ENCODE measurements at regions not wholly inside any gene's neighbourhood (a gene's known extent, or its start where the extent isn't known, plus 50 kb on each side); places are given as distances from the start of the nearest gene placed in this dataset.

GRCh38 chr7:46932306-46932675 lies 649.6 kb downstream of the TNS3 start:
- Histone ChIP-seq H3K27ac (ENCODE audit: poor library complexity, severe bottlenecking) (peak overlapping the region; percentile 84), H3K36me3 (ENCODE audit: low read depth) (no peaks in the 10 kb centered on the region), H3K27me3 (ENCODE audit: insufficient read depth, poor library complexity, severe bottlenecking) (no peaks in the 10 kb centered on the region), H3K9me3 (ENCODE audit: severe bottlenecking) (no peaks in the 10 kb centered on the region), H3K4me1 (ENCODE audit: insufficient read depth, poor library complexity, severe bottlenecking) (peaks cover 43% of the 10 kb centered on the region), H3K4me3 (ENCODE audit: severe bottlenecking) (no peak overlapping the region)
- no peak for ATAC-seq (ENCODE audit: low read depth)
- TF ChIP-seq CTCF (IDR thresholded peaks at IDR 0.05; ENCODE audit: poor library complexity, severe bottlenecking): no peak
- DNase-seq (ENCODE audit: low spot score): no peak

- no peak overlapping the region for H3K4me3 ChIP-seq (ENCODE audit: severe bottlenecking)
- DNase-seq (ENCODE audit: low spot score) (peak; percentile 84), ATAC-seq (ENCODE audit: low read depth) (peak; percentile 93)
- peaks cover 3% of the 10 kb centered on the region for H3K9me3 ChIP-seq (ENCODE audit: severe bottlenecking)
- TF ChIP-seq CTCF (IDR thresholded peaks at IDR 0.05; ENCODE audit: poor library complexity, severe bottlenecking): no peak
- no peaks in the 10 kb centered on the region for H3K27me3 ChIP-seq (ENCODE audit: insufficient read depth, poor library complexity, severe bottlenecking)
- H3K36me3 ChIP-seq (ENCODE audit: low read depth): no peaks in the 10 kb centered on the region
- peaks cover 43% of the 10 kb centered on the region for H3K4me1 ChIP-seq (ENCODE audit: insufficient read depth, poor library complexity, severe bottlenecking)
- H3K27ac ChIP-seq (ENCODE audit: poor library complexity, severe bottlenecking): peak overlapping the region; percentile 84
Measured at GRCh38 chr7:46930366-46930765, 651.5 kb downstream of the TNS3 start.

GRCh38 chr7:46929359-46929758 lies 652.6 kb downstream of the TNS3 start:
- Histone ChIP-seq H3K27ac (ENCODE audit: poor library complexity, severe bottlenecking) (peak overlapping the region; percentile 84), H3K36me3 (ENCODE audit: low read depth) (no peaks in the 10 kb centered on the region), H3K27me3 (ENCODE audit: insufficient read depth, poor library complexity, severe bottlenecking) (no peaks in the 10 kb centered on the region), H3K9me3 (ENCODE audit: severe bottlenecking) (peaks cover 4% of the 10 kb centered on the region), H3K4me1 (ENCODE audit: insufficient read depth, poor library complexity, severe bottlenecking) (peaks cover 41% of the 10 kb centered on the region), H3K4me3 (ENCODE audit: severe bottlenecking) (no peak overlapping the region)
- no peak for DNase-seq (ENCODE audit: low spot score)
- TF ChIP-seq CTCF (IDR thresholded peaks at IDR 0.05; ENCODE audit: poor library complexity, severe bottlenecking): no peak
- no peak for ATAC-seq (ENCODE audit: low read depth)

GRCh38 chr7:46928719-46929118 lies 653.2 kb downstream of the TNS3 start:
- H3K4me1 ChIP-seq (ENCODE audit: insufficient read depth, poor library complexity, severe bottlenecking): peaks cover 34% of the 10 kb centered on the region
- no peak overlapping the region for H3K27ac ChIP-seq (ENCODE audit: poor library complexity, severe bottlenecking)
- no peak for TF ChIP-seq CTCF (IDR thresholded peaks at IDR 0.05; ENCODE audit: poor library complexity, severe bottlenecking)
- H3K9me3 ChIP-seq (ENCODE audit: severe bottlenecking): peaks cover 4% of the 10 kb centered on the region
- DNase-seq (ENCODE audit: low spot score): no peak
- no peaks in the 10 kb centered on the region for H3K27me3 ChIP-seq (ENCODE audit: insufficient read depth, poor library complexity, severe bottlenecking)
- ATAC-seq (ENCODE audit: low read depth): no peak
- H3K36me3 ChIP-seq (ENCODE audit: low read depth): no peaks in the 10 kb centered on the region
- no peak overlapping the region for H3K4me3 ChIP-seq (ENCODE audit: severe bottlenecking)

GRCh38 chr7:46927131-46927810 lies 654.6 kb downstream of the TNS3 start:
- DNase-seq (ENCODE audit: low spot score) (no peak), ATAC-seq (ENCODE audit: low read depth) (no peak)
- Histone ChIP-seq H3K27me3 (ENCODE audit: insufficient read depth, poor library complexity, severe bottlenecking) (no peaks in the 10 kb centered on the region), H3K9me3 (ENCODE audit: severe bottlenecking) (peaks cover 4% of the 10 kb centered on the region), H3K4me1 (ENCODE audit: insufficient read depth, poor library complexity, severe bottlenecking) (peaks cover 21% of the 10 kb centered on the region), H3K27ac (ENCODE audit: poor library complexity, severe bottlenecking) (no peak overlapping the region), H3K4me3 (ENCODE audit: severe bottlenecking) (no peak overlapping the region), H3K36me3 (ENCODE audit: low read depth) (no peaks in the 10 kb centered on the region)
- TF ChIP-seq CTCF (IDR thresholded peaks at IDR 0.05; ENCODE audit: poor library complexity, severe bottlenecking): no peak
